Upper lobe of right lung (tissue), 1 donor: ENCODE measurements at regions not wholly inside any gene's neighbourhood (a gene's known extent, or its start where the extent isn't known, plus 50 kb on each side); places are given as distances from the start of the nearest gene placed in this dataset.
A peak's percentile ranks its signal among the peaks of the same experiment; 100 is the strongest.

Experiments used
- ATAC-seq: fragments of 200-7000 bp; cut with Tn5 transposase; one replicate; pipeline ENCODE4 v1.9.1; 2020; ENCODE audit warnings: mild to moderate bottlenecking, moderate library complexity
- DNase-seq: peaks from one replicate; pipeline ENCODE4 v3.0.0-alpha.2; 2020
- H3K27ac ChIP-seq: fragments of 200-600 bp; one replicate; pipeline ENCODE4 v1.8.0; 2022
- H3K27me3 ChIP-seq: fragments of 200-600 bp; one replicate; pipeline ENCODE4 v1.8.0; 2022; ENCODE audit warnings: mild to moderate bottlenecking
- H3K36me3 ChIP-seq: fragments of 200-600 bp; one replicate; pipeline ENCODE4 v1.8.0; 2022
- H3K4me1 ChIP-seq: fragments of 200-600 bp; one replicate; pipeline ENCODE4 v1.8.0; 2022
- H3K4me3 ChIP-seq: fragments of 200-600 bp; one replicate; pipeline ENCODE4 v1.8.0; 2022; ENCODE audit warnings: mild to moderate bottlenecking
- H3K9me3 ChIP-seq: fragments of 200-600 bp; one replicate; pipeline ENCODE4 v1.8.0; 2022
- intact Hi-C: fragments of 100-400 bp; cut with DNase I; formaldehyde crosslinking; loops from one replicate; pipeline ENCODE4 v1.11.0; 2022
- TF ChIP-seq, protein P1 (sequence below): fragments of 200-600 bp; IDR thresholded peaks from one replicate; pipeline ENCODE4 v1.8.0; 2022; ENCODE audit warnings: antibody characterized with exemption
- donor health status: DM: no; HTN: yes; CAD: no; lungs with severe emphysema.

- Histone ChIP-seq H3K9me3 (no peaks in the 10 kb centered on the region), H3K4me1 (no peaks in the 10 kb centered on the region), H3K27me3 (no peaks in the 10 kb centered on the region), H3K27ac (no peak overlapping the region), H3K36me3 (no peaks in the 10 kb centered on the region), H3K4me3 (no peak overlapping the region)
- TF ChIP-seq, protein P1, sequence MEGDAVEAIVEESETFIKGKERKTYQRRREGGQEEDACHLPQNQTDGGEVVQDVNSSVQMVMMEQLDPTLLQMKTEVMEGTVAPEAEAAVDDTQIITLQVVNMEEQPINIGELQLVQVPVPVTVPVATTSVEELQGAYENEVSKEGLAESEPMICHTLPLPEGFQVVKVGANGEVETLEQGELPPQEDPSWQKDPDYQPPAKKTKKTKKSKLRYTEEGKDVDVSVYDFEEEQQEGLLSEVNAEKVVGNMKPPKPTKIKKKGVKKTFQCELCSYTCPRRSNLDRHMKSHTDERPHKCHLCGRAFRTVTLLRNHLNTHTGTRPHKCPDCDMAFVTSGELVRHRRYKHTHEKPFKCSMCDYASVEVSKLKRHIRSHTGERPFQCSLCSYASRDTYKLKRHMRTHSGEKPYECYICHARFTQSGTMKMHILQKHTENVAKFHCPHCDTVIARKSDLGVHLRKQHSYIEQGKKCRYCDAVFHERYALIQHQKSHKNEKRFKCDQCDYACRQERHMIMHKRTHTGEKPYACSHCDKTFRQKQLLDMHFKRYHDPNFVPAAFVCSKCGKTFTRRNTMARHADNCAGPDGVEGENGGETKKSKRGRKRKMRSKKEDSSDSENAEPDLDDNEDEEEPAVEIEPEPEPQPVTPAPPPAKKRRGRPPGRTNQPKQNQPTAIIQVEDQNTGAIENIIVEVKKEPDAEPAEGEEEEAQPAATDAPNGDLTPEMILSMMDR = no peak
- ATAC-seq (no peak), DNase-seq (no peak)
- intact Hi-C loops = no loop called here
These were observed 492.0 kb upstream of the JAG1 start for GRCh38 chr20:11165789-11166188.

- TF ChIP-seq, protein P1 = no peak
- Histone ChIP-seq H3K9me3 (no peaks in the 10 kb centered on the region), H3K27ac (no peak overlapping the region), H3K4me1 (no peaks in the 10 kb centered on the region), H3K36me3 (no peaks in the 10 kb centered on the region), H3K4me3 (no peak overlapping the region), H3K27me3 (no peaks in the 10 kb centered on the region)
- intact Hi-C loops = no loop called here
- DNase-seq = no peak
- ATAC-seq = no peak
These were observed 492.9 kb upstream of the JAG1 start for GRCh38 chr20:11166712-11167111.

- no peaks in the 10 kb centered on the region for H3K9me3 ChIP-seq
- intact Hi-C loops = no loop called here
- H3K4me1 ChIP-seq = no peaks in the 10 kb centered on the region
- H3K27me3 ChIP-seq = no peaks in the 10 kb centered on the region
- no peak for ATAC-seq
- TF ChIP-seq, protein P1 = no peak
- H3K36me3 ChIP-seq = no peaks in the 10 kb centered on the region
- H3K4me3 ChIP-seq = no peak overlapping the region
- no peak for DNase-seq
- H3K27ac ChIP-seq = no peak overlapping the region
These were observed 494.2 kb upstream of the JAG1 start for GRCh38 chr20:11168026-11168425.

DNA sequence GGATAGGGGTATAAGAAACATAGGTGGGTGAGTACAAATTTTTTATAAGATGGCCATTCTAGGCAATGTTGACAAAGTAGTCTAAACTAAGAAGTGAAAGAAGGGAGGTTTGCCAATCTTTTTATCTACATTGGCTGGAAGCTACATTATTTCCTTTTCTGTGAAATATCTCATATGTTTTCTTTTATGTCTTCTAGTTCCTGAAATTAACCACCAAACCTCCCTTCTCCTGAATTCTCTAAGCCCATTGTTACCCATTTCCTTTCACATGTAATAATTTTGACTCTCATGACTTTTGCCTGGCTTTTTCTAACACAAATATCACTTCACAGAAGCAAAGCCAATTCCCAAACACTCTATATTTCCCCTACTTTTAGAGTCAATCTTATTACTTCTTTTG lies 496.2 kb upstream of the JAG1 start:
- Histone ChIP-seq H3K27ac (peak overlapping the region; percentile 11), H3K4me1 (no peaks in the 10 kb centered on the region), H3K27me3 (no peaks in the 10 kb centered on the region), H3K4me3 (no peak overlapping the region), H3K9me3 (no peaks in the 10 kb centered on the region), H3K36me3 (no peaks in the 10 kb centered on the region)
- intact Hi-C loops = no loop called here
- TF ChIP-seq, protein P1 = no peak
- DNase-seq (no peak), ATAC-seq (no peak)

GRCh38 chr20:11170565-11170964 lies 496.8 kb upstream of the JAG1 start:
- TF ChIP-seq, protein P1 = no peak
- Histone ChIP-seq H3K36me3 (no peaks in the 10 kb centered on the region), H3K27me3 (no peaks in the 10 kb centered on the region), H3K4me1 (no peaks in the 10 kb centered on the region), H3K9me3 (no peaks in the 10 kb centered on the region), H3K4me3 (no peak overlapping the region), H3K27ac (peak overlapping the region; percentile 11)
- no peak for ATAC-seq
- intact Hi-C loops = no loop called here
- DNase-seq = no peak

DNA sequence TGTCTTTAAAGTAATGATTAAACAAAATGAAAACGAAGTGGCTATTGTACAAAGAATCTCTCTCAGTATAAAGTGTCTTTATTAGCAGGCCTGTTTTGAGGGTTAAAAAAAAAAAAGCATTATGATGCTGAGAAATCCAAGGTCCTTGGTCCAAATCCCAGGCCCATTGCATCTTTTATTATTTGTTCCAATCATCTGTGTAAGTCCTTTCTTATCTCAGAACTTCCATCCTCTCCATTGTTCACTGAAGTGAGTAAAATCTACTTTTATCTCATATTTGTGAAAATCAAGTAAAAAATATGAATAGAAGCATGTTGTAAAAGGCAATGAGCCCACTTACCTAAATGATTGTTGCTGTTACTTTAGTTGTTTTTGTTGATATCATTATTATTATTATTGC lies 499.1 kb upstream of the JAG1 start:
- Histone ChIP-seq H3K4me3 (no peak overlapping the region), H3K4me1 (no peaks in the 10 kb centered on the region), H3K36me3 (no peaks in the 10 kb centered on the region), H3K9me3 (no peaks in the 10 kb centered on the region), H3K27me3 (no peaks in the 10 kb centered on the region), H3K27ac (no peak overlapping the region)
- DNase-seq (no peak), ATAC-seq (no peak)
- intact Hi-C loops = no loop called here
- TF ChIP-seq, protein P1 = no peak
